ENCODE measurements at regions not wholly inside any gene's neighbourhood (a gene's known extent, or its start where the extent isn't known, plus 50 kb on each side); places are given as distances from the start of the nearest gene placed in this dataset.

DNA sequence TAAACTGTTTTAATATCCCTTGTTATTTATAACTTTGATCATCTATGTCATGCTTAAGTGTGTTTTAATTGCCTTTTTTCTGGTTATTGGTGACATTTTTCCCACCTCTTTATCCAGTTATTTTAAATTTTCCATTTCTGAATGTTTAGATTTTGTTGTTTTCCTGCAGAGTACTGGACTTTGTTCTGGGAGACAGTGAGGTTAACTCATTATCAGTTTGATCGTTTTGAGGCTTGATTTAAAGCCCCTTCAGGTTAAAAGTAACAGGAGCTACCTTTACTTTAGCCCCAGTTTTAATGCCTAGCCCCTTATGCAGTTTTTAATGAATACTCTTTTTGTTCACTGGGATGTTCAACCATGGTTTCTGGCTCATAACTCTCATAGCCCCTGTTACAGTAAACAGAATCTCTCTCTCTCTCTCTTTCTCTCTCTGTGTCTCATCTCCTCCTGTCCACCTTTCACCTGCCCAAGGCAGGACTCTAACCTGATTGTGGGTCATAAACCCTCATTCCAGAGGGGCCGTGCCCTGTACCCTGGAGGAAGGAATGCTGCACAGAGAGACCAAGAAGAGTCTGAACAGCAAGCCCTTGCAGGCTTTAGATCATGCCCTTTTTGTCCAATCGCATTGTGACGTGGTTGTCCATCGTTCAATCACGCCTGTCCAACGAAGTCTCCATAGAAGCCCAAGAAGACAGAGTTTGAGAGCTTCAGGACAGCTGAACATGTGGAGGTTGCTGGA is 91.8 kb upstream of the WDR72 start:
- TF ChIP-seq, protein P1, sequence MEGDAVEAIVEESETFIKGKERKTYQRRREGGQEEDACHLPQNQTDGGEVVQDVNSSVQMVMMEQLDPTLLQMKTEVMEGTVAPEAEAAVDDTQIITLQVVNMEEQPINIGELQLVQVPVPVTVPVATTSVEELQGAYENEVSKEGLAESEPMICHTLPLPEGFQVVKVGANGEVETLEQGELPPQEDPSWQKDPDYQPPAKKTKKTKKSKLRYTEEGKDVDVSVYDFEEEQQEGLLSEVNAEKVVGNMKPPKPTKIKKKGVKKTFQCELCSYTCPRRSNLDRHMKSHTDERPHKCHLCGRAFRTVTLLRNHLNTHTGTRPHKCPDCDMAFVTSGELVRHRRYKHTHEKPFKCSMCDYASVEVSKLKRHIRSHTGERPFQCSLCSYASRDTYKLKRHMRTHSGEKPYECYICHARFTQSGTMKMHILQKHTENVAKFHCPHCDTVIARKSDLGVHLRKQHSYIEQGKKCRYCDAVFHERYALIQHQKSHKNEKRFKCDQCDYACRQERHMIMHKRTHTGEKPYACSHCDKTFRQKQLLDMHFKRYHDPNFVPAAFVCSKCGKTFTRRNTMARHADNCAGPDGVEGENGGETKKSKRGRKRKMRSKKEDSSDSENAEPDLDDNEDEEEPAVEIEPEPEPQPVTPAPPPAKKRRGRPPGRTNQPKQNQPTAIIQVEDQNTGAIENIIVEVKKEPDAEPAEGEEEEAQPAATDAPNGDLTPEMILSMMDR (conservative IDR thresholded peaks at IDR 0.05; ENCODE audit: low read depth, low read length) = no peak
- TF ChIP-seq EZH2phosphoT487 (IDR thresholded peaks at IDR 0.05; ENCODE audit: borderline replicate concordance, low read length) (no peak), EZH2 (IDR thresholded peaks at IDR 0.05; ENCODE audit: low read length, unreplicated experiment) (no peak)
